HepG2 (cell line): ENCODE measurements at regions not wholly inside any gene's neighbourhood (a gene's known extent, or its start where the extent isn't known, plus 50 kb on each side); places are given as distances from the start of the nearest gene placed in this dataset.

Experiments
- ATAD3A ChIP-seq: sonication (generic); formaldehyde crosslinking; IDR thresholded peaks from 2 replicates; pipeline ENCODE4 v1.4.0; 2020; ENCODE audit warnings: missing genetic modification reagents
- ATF5 ChIP-seq: sonication (generic); formaldehyde crosslinking; IDR thresholded peaks from 2 replicates; pipeline ENCODE4 v1.4.0; 2020; ENCODE audit warnings: mild to moderate bottlenecking, low read depth, missing genetic modification reagents
- CBX2 ChIP-seq, 2 experiments: fragments of 200-600 bp in 1 of 2; sonication (generic); formaldehyde crosslinking in 1 of 2; IDR thresholded peaks; 2 replicates each; pipeline versions ENCODE4 v1.7.0 to v1.8.1; 2018 to 2022; ENCODE audit warnings: low read depth in 2 of 2, low read length in 1 of 2, mild to moderate bottlenecking in 1 of 2, missing genetic modification reagents in 1 of 2
- CENPX ChIP-seq: sonication (generic); formaldehyde crosslinking; IDR thresholded peaks from 2 replicates; pipeline ENCODE4 v1.9.0; 2021; ENCODE audit warnings: mild to moderate bottlenecking, missing genetic modification reagents, moderate library complexity
- NFYC ChIP-seq: IDR thresholded peaks from 2 replicates; pipeline ENCODE4 v1.6.1; 2016; ENCODE audit warnings: missing genetic modification reagents, missing compliant biosample characterization
- NONO ChIP-seq, 2 experiments: fragments of 450-650 bp in 1 of 2; sonication (generic) in 1 of 2; formaldehyde crosslinking in 1 of 2; IDR thresholded peaks in 1 of 2; conservative IDR thresholded peaks in 1 of 2; 2 replicates each; pipeline versions ENCODE4 v1.6.1 to v1.8.0; 2017 to 2022; ENCODE audit warnings: mild to moderate bottlenecking in 1 of 2, missing genetic modification reagents in 1 of 2, moderate library complexity in 1 of 2
- NR1H2 ChIP-seq: sonication (generic); formaldehyde crosslinking; IDR thresholded peaks from 2 replicates; pipeline ENCODE4 v1.8.1; 2022; ENCODE audit warnings: low read depth, missing genetic modification reagents, borderline replicate concordance
- PHF21A ChIP-seq: sonication (generic); formaldehyde crosslinking; IDR thresholded peaks from 2 replicates; pipeline ENCODE4 v1.5.0; 2020; ENCODE audit warnings: mild to moderate bottlenecking, missing genetic modification reagents
- POLR2AphosphoS5 ChIP-seq: IDR thresholded peaks from 2 replicates; pipeline ENCODE4 v1.6.1; 2012; ENCODE audit warnings: low read depth, low read length
- PRMT3 ChIP-seq: sonication (generic); formaldehyde crosslinking; IDR thresholded peaks from 2 replicates; pipeline ENCODE4 v1.8.1; 2022; ENCODE audit warnings: low read depth, mild to moderate bottlenecking, moderate library complexity, missing genetic modification reagents, borderline replicate concordance
- RFXAP ChIP-seq: sonication (generic); formaldehyde crosslinking; IDR thresholded peaks from 2 replicates; pipeline ENCODE4 v1.4.0; 2020; ENCODE audit warnings: missing genetic modification reagents, borderline replicate concordance
- TAF15 ChIP-seq: fragments of 200-400 bp; formaldehyde crosslinking; IDR thresholded peaks from one replicate; pipeline ENCODE4 v1.6.1; 2018; ENCODE audit warnings: mild to moderate bottlenecking, low read depth, low read length; ENCODE audit not compliant: poor library complexity, severe bottlenecking
- ZBTB33 ChIP-seq: sonication (generic); formaldehyde crosslinking; IDR thresholded peaks from 2 replicates; pipeline ENCODE4 v1.4.0; 2020; ENCODE audit warnings: missing genetic modification reagents
- ZBTB7B ChIP-seq: sonication (generic); formaldehyde crosslinking; IDR thresholded peaks from 2 replicates; pipeline ENCODE4 v1.4.0; 2020; ENCODE audit warnings: missing genetic modification reagents
- ZNF205 ChIP-seq: IDR thresholded peaks from 2 replicates; pipeline ENCODE4 v1.6.1; 2018; ENCODE audit warnings: missing biosample characterization, missing genetic modification reagents
- ZNF296 ChIP-seq: sonication (generic); formaldehyde crosslinking; conservative IDR thresholded peaks from 2 replicates; pipeline ENCODE4 v1.5.0; 2020; ENCODE audit warnings: mild to moderate bottlenecking, missing genetic modification reagents
- ZNF343 ChIP-seq: sonication (generic); formaldehyde crosslinking; IDR thresholded peaks from 2 replicates; pipeline ENCODE4 v1.4.0; 2020; ENCODE audit warnings: mild to moderate bottlenecking, missing genetic modification reagents
- ZNF660 ChIP-seq: sonication (generic); formaldehyde crosslinking; IDR thresholded peaks from 2 replicates; pipeline ENCODE4 v1.5.1; 2020; ENCODE audit warnings: mild to moderate bottlenecking, low read depth, missing genetic modification reagents, borderline replicate concordance
- ZNF678 ChIP-seq: sonication (generic); formaldehyde crosslinking; IDR thresholded peaks from 2 replicates; pipeline ENCODE4 v1.4.0; 2020; ENCODE audit warnings: mild to moderate bottlenecking, missing genetic modification reagents
- TF ChIP-seq, protein P1 (sequence below): sonication (generic); formaldehyde crosslinking; IDR thresholded peaks from 2 replicates; pipeline ENCODE4 v1.4.0; 2020; ENCODE audit warnings: missing genetic modification reagents
- TF ChIP-seq, protein P2 (sequence below): sonication (generic); formaldehyde crosslinking; IDR thresholded peaks from 2 replicates; pipeline ENCODE4 v1.5.0; 2020; ENCODE audit warnings: mild to moderate bottlenecking, missing genetic modification reagents
- TF ChIP-seq, protein P3 (sequence below), 2 experiments: sonication (generic) in 1 of 2; formaldehyde crosslinking in 1 of 2; IDR thresholded peaks; 2 replicates each; pipeline versions ENCODE4 v1.4.0 to v1.6.1; 2018 to 2020; ENCODE audit warnings: missing genetic modification reagents in 2 of 2, borderline replicate concordance in 1 of 2, low read depth in 1 of 2, mild to moderate bottlenecking in 1 of 2, missing biosample characterization in 1 of 2

- TF ChIP-seq, protein P1, sequence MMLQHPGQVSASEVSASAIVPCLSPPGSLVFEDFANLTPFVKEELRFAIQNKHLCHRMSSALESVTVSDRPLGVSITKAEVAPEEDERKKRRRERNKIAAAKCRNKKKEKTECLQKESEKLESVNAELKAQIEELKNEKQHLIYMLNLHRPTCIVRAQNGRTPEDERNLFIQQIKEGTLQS = no peak
- TF ChIP-seq NR1H2 (CRISPR knock-in tag) = no peak
- TF ChIP-seq NFYC (CRISPR knock-in tag) = no peak
- TF ChIP-seq PHF21A (CRISPR knock-in tag) = no peak
- no peak for TF ChIP-seq ATAD3A (CRISPR knock-in tag)
- no peak for TF ChIP-seq TAF15
- no peak for TF ChIP-seq ZNF678
- TF ChIP-seq ZNF296 = no peak
- no peak for TF ChIP-seq ZNF343 (CRISPR knock-in tag)
- peak; percentile 42; the same call in 1 of the 2 replicates for TF ChIP-seq ZBTB7B
- TF ChIP-seq, protein P2, sequence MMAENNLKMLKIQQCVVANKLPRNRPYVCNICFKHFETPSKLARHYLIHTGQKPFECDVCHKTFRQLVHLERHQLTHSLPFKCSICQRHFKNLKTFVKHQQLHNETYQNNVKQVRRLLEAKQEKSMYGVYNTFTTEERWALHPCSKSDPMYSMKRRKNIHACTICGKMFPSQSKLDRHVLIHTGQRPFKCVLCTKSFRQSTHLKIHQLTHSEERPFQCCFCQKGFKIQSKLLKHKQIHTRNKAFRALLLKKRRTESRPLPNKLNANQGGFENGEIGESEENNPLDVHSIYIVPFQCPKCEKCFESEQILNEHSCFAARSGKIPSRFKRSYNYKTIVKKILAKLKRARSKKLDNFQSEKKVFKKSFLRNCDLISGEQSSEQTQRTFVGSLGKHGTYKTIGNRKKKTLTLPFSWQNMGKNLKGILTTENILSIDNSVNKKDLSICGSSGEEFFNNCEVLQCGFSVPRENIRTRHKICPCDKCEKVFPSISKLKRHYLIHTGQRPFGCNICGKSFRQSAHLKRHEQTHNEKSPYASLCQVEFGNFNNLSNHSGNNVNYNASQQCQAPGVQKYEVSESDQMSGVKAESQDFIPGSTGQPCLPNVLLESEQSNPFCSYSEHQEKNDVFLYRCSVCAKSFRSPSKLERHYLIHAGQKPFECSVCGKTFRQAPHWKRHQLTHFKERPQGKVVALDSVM (CRISPR knock-in tag) = no peak
- no peak for TF ChIP-seq RFXAP (CRISPR knock-in tag)
- no peak for TF ChIP-seq CBX2 (IDR thresholded peaks at IDR 0.05; ENCODE audit: low read depth, low read length)
- TF ChIP-seq CBX2 (CRISPR knock-in tag; IDR thresholded peaks at IDR 0.05; ENCODE audit: low read depth) = no peak
- no peak for TF ChIP-seq ZNF660 (CRISPR knock-in tag)
- no peak for TF ChIP-seq ZBTB33
- TF ChIP-seq POLR2AphosphoS5 = no peak
- TF ChIP-seq ATF5 = no peak
- TF ChIP-seq CENPX (CRISPR knock-in tag) = no peak
- TF ChIP-seq, protein P3, sequence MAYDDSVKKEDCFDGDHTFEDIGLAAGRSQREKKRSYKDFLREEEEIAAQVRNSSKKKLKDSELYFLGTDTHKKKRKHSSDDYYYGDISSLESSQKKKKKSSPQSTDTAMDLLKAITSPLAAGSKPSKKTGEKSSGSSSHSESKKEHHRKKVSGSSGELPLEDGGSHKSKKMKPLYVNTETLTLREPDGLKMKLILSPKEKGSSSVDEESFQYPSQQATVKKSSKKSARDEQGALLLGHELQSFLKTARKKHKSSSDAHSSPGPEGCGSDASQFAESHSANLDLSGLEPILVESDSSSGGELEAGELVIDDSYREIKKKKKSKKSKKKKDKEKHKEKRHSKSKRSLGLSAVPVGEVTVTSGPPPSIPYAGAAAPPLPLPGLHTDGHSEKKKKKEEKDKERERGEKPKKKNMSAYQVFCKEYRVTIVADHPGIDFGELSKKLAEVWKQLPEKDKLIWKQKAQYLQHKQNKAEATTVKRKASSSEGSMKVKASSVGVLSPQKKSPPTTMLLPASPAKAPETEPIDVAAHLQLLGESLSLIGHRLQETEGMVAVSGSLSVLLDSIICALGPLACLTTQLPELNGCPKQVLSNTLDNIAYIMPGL (CRISPR knock-in tag; IDR thresholded peaks at IDR 0.05; ENCODE audit: borderline replicate concordance in 1 of 2, low read depth in 1 of 2) = 0 out of 4 replicates have a peak, but pooled peaks of 1 of the 2 experiments have one; percentile 28
- TF ChIP-seq NONO (IDR thresholded peaks at IDR 0.05) = no peak
- no peak for TF ChIP-seq NONO (CRISPR knock-in tag; conservative IDR thresholded peaks at IDR 0.05)
- no peak for TF ChIP-seq ZNF205
- TF ChIP-seq PRMT3 (CRISPR knock-in tag) = no peak
These were observed 50.0 kb downstream of the NCOR2 start (continued) for GRCh38 chr12:124517260-124518050.
